GM20000 (cell line): ENCODE measurements at regions not wholly inside any gene's neighbourhood (a gene's known extent, or its start where the extent isn't known, plus 50 kb on each side); places are given as distances from the start of the nearest gene placed in this dataset.

Source experiments
- DNase-seq: peaks from one replicate; pipeline ENCODE4 v3.0.0; 2012; ENCODE audit warnings: low spot score
- CTCF ChIP-seq: IDR thresholded peaks from 2 replicates; pipeline ENCODE4 v1.5.1; 2012; ENCODE audit warnings: mild to moderate bottlenecking, control low read depth; ENCODE audit errors: extremely low read depth, missing control alignments

GRCh38 chr20:48066851-48067250 lies 281.6 kb upstream of the SULF2 start:
- DNase-seq = no peak
- no peak for TF ChIP-seq CTCF

- TF ChIP-seq CTCF = no peak
- no peak for DNase-seq
Observed at GRCh38 chr20:48066246-48066645, 281.0 kb upstream of the SULF2 start.

- no peak for DNase-seq
- TF ChIP-seq CTCF = no peak
Observed at GRCh38 chr20:48065833-48066232, 280.6 kb upstream of the SULF2 start.

GRCh38 chr20:48064929-48065328 lies 279.6 kb upstream of the SULF2 start:
- DNase-seq = no peak
- TF ChIP-seq CTCF = no peak

- no peak for DNase-seq
- TF ChIP-seq CTCF = no peak
Observed at GRCh38 chr20:48060841-48061720, 275.8 kb upstream of the SULF2 start.

GRCh38 chr20:48058611-48059559 lies 273.6 kb upstream of the SULF2 start:
- TF ChIP-seq CTCF = no peak
- no peak for DNase-seq

- TF ChIP-seq CTCF = no peak
Observed at GRCh38 chr20:48057739-48058138, 272.5 kb upstream of the SULF2 start.

More at GRCh38 chr20:48057739-48058138, 272.5 kb upstream of the SULF2 start:
- no peak for DNase-seq
